HPDE6-E6E7 (cell line): ENCODE measurements at regions not wholly inside any gene's neighbourhood (a gene's known extent, or its start where the extent isn't known, plus 50 kb on each side); places are given as distances from the start of the nearest gene placed in this dataset.
"Not testable (repeated sequence)": the region's sequence is repeated elsewhere in the genome, so short reads cannot be mapped to it uniquely, and the experiment has no call there.

ENCODE experiments used
- DNase-seq: peaks from one replicate; pipeline ENCODE4 v3.0.0; 2011; ENCODE audit warnings: missing footprints; ENCODE audit errors: extremely low spot score

DNA sequence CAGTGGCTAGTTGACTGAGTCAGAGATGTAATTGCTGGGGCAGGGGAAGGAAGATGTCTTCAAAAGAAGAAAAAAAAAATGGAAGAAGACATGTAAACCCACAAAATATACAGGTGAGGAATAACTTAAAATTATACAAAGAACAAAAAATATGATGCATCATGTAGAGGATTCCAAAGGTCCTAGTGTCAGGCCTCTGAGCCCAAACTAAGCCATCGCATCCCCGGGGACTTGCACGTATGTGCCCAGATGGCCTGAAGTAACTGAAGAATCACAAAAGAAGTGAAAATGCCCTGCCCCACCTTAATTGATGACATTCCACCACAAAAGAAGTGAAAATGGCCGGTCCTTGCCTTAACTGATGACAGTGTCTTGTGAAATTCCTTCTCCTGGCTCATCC is 168.7 kb upstream of the SOX14 start:
- DNase-seq: not testable (repeated sequence)

DNA sequence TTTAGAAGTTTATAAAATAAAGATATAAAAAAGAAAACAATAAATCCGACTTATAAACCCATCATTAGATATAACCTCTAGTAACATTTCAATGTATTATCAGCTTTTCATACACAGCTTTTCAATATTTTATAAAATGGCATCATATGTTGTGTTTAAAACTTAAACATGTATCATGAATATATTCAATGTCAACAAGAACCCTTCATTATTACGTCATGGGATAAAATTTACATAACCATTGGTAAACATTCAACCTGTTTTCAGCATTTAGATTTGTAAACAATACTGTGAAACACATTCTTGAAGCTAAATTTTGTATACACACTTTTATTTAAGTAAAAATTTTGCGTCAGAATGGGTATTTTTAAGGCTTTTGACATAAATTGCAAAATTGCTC is 153.4 kb upstream of the SOX14 start:
- DNase-seq: no peak

DNA sequence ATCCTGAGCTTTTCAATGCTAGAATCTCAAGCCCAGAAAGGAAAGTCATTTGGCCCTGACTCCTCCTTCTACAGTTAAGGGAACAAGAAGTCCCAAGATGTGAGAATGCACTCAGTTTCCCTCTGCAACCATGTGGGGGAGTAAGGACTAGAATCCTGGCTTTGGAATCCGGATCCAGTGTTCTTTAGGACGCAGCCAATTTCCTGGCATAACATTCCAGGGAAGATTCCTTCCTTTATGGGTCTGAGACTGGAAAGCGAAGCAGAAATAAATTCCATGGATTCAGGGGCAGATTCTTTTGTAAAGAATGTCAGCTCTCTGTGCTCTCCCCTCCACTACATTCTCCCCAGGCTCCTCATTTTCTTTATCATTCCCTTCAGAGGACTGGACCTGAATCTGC is 151.8 kb upstream of the SOX14 start:
- DNase-seq: no peak

GRCh38 chr3:137615659-137616418 is 148.3 kb upstream of the SOX14 start:
- no peak for DNase-seq

GRCh38 chr3:137641879-137642704 is 122.0 kb upstream of the SOX14 start:
- no peak for DNase-seq

DNA sequence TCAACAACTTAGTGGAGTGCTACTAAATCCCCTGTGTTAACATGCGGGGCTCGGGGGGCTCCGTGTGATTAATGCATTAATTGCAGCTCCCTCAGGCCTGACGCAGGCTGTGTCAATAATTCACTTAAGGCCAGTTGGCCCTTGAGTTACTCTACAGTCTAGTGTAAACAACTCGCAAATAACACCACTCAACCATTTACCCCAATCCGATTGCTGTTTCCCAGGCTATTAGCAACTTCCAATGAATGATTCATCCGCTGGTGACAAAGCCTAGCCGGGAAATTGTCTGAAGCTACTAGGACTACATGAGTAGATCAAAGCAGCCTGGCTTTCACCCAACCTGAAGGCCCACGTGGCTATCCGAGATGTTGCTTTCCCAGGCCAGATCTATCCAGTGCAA is 121.3 kb upstream of the SOX14 start:
- no peak for DNase-seq

DNA sequence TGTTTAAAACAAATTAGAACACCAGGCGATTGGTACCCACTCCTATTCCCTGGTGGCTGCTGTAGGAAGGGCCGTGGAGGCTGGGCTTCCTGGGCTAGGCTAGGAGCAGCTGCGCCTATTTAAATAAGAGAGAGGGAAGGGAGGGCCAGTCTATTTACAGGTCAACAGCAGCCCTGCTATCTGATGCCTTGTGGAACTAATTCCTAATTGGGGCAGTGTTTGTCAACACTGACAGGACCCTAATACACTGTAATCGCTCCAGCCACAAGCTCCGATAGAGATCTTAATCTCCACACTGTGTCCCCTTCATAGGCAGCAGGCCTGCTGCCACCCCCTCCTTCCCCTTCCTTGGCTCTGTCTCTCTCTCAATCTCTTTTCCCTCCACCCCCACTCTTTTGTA is 116.9 kb upstream of the SOX14 start:
- DNase-seq: no peak

DNA sequence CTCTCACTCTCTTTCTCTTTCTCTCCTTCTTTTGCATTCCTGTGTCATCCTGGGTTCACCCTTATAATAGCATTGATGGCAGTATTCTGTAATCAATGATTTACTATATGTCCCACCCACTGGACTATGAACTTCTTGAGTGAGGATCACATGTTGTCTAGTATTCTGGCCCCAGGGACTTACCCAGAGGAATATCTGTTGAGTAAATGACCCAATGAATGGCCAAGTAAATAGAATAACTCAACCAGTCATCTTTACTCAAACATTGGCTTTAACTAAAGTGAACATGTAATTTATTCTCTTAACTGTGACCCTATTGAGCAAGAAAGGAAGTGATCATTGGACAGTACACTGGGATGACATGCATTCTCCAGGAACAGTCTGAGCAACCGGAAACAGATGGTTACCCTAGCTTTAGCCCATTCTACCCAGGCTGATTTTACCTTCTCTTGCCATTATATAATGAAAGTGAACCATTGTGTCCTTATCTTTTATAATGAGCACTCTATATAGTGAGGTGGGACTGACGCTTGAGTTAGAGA is 94.5 kb upstream of the SOX14 start:
- no peak for DNase-seq

DNA sequence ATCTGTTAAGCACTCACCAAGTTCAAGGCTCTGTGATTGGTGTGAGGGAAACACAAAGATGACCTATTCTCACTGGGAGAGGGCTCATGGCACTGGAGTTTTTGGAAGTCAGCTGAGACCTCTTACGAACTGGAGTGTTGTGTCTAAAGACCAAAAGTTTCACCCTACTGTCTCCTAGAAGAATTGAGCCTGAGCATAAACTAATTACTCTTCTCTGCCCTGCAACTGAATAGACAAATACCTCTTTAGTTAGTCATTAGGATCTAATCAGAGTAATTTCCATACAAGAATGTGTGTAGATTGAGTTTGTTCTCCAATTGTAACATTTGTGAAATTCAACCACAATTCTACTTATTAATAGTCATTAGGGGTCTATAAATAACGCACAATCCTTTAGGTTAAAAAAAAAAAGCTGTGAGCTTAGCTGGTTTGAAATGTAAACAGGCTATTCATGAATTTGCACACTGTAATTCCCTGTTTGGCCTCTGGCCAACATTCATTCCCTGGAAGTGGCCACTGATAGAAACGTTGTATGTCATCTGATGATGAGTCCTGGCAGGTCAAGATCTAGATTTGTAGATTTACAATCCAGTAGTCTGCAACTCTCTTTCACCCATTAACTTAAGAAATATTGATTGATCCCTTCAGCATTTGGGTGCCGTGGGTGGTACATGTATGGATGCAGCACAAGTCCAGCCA is 76.8 kb upstream of the SOX14 start:
- DNase-seq: no peak

- DNase-seq: no peak
These were observed 71.2 kb upstream of the SOX14 start for GRCh38 chr3:137692803-137693431.

DNA sequence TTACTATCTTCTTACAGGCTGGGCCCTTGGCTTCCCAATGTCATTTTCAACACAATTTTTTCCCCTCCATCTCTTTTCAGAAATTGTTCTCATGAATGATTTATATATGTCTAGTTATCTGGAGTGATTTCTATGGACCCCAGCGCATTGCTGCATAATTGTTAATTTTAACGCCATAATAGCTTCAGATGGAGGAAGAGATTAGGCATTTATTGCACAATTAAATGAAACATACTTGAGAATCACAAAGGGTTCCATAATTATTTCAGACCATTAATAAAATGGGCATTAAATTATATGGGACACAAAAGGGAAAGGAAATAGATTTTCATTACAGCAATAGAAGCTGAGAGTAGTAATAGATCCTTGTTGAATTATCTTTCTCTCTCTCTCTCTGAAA is 70.3 kb upstream of the SOX14 start:
- no peak for DNase-seq

DNA sequence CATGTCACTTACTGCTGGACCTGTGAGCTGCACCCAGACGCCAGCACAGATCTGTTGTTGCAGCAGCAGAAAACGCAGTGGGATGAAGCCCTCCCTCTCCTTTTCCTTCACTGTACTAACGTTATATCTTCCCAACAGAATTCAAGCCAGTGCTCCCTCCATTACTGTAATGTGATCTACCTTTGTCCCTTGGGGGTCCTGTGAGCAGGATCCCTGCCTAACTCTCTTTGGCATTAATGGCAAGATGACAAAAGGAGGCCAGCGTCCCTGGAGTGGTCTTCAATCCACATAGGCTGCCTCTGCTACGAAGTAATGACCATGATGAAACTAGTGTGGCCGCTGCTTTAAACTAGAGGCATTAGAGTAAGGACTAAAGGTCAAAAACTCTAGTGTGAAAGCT is 69.3 kb upstream of the SOX14 start:
- no peak for DNase-seq

DNA sequence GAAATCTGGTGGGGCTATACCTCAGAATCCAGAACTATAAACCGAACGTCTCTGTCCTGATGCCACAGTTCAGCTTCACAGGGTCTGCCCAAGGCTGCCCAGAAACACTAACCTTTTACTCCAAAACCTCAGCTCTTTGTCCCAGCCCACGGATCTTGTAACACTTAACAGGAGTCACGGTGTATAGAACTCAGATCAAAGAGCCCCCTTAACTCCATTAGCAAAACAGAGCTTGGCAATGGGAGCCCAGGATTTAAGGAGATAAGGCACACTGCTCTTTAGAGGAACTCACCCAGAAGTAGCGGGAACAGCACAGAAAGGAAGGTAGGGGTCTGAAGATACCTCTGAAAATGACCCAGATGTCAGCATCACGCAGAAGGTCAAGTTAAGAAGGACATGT is 68.8 kb upstream of the SOX14 start:
- no peak for DNase-seq

- DNase-seq: no peak
These were observed 55.0 kb upstream of the SOX14 start for GRCh38 chr3:137709011-137709601.

GRCh38 chr3:137713965-137714364 is 50.1 kb upstream of the SOX14 start:
- not testable (repeated sequence) for DNase-seq
